GM19023 (cell line): ENCODE measurements at regions not wholly inside any gene's neighbourhood (a gene's known extent, or its start where the extent isn't known, plus 50 kb on each side); places are given as distances from the start of the nearest gene placed in this dataset.
A peak's percentile ranks its signal among the peaks of the same experiment; 100 is the strongest.
"Not testable (repeated sequence)": the region's sequence is repeated elsewhere in the genome, so short reads cannot be mapped to it uniquely, and the experiment has no call there.

Experiments used
- ATAC-seq: cut with Tn5 transposase; IDR thresholded peaks from one replicate; pipeline ENCODE4 v1.9.1; 2021; ENCODE audit warnings: mild to moderate bottlenecking, moderate library complexity; ENCODE audit not compliant: unreplicated experiment

GRCh38 chr12:11446372-11446771 lies 51.0 kb upstream of the PRB2 start:
- ATAC-seq: no peak

GRCh38 chr12:11457996-11458645 lies 62.8 kb upstream of the PRB2 start:
- ATAC-seq: no peak

GRCh38 chr12:11460343-11461023 lies 65.1 kb upstream of the PRB2 start:
- ATAC-seq: no peak

- no peak for ATAC-seq
Observed at GRCh38 chr12:11461433-11461832, 66.1 kb upstream of the PRB2 start.

- no peak for ATAC-seq
Observed at GRCh38 chr12:11477110-11477509, 81.7 kb upstream of the PRB2 start.

- no peak for ATAC-seq
Observed at GRCh38 chr12:11482955-11483354, 87.6 kb upstream of the PRB2 start.

GRCh38 chr12:11486623-11487444 lies 91.5 kb upstream of the PRB2 start:
- ATAC-seq: peak; percentile 88

GRCh38 chr12:11496157-11496851 lies 100.9 kb upstream of the PRB2 start:
- no peak for ATAC-seq

GRCh38 chr12:11497438-11497837 lies 102.1 kb upstream of the PRB2 start:
- ATAC-seq: no peak

GRCh38 chr12:11497995-11498394 lies 102.6 kb upstream of the PRB2 start:
- peak; percentile 48 for ATAC-seq

- ATAC-seq: not testable (repeated sequence)
Observed at GRCh38 chr12:11498574-11498973, 103.2 kb upstream of the PRB2 start.

- ATAC-seq: no peak
Observed at GRCh38 chr12:11499806-11500187, 104.4 kb upstream of the PRB2 start.

GRCh38 chr12:11500188-11500860 lies 105.0 kb upstream of the PRB2 start:
- no peak for ATAC-seq

GRCh38 chr12:11500861-11501230 lies 105.5 kb upstream of the PRB2 start:
- no peak for ATAC-seq

- ATAC-seq: no peak
Observed at GRCh38 chr12:11508699-11509098, 113.3 kb upstream of the PRB2 start.

- ATAC-seq: no peak
Observed at GRCh38 chr12:11509326-11509725, 114.0 kb upstream of the PRB2 start.

GRCh38 chr12:11510671-11511070 lies 115.3 kb upstream of the PRB2 start:
- no peak for ATAC-seq

- no peak for ATAC-seq
Observed at GRCh38 chr12:11513288-11513687, 117.9 kb upstream of the PRB2 start.

GRCh38 chr12:11517080-11517479 lies 121.7 kb upstream of the PRB2 start:
- no peak for ATAC-seq

- no peak for ATAC-seq
Observed at GRCh38 chr12:11524446-11524845, 125.0 kb upstream of the ETV6 start.

GRCh38 chr12:11534064-11534463 lies 115.4 kb upstream of the ETV6 start:
- ATAC-seq: no peak
